ENCODE measurements at regions not wholly inside any gene's neighbourhood (a gene's known extent, or its start where the extent isn't known, plus 50 kb on each side); places are given as distances from the start of the nearest gene placed in this dataset.

DNA sequence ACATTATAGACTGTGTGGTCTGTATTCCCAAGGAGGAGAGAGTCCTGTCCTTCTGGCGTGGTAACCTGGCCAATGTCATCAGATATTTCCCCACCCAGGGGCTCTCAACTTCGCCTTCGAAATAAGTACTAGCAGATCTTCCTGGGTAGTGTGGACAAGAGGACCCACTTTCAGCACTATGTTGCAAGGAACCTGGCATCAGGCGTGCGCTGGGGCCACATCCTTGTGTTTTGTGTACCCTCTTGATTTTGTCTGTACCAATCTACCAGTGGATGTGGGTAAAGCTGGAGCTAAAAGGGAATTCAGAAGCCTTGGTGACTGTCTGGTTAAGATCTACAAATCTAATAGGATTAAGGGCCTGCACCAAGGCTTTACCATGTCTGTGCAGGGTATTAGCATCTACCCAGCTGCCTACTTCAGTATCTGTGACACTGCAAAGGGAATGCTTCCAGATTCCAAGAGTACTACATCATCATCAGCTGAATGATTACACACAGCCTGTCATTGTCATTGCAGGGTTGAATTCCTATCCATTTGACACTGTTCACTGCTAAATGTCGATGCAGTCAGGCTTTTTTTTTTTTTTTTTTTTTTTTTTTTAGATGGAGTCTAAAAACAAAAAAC lies 148.0 kb downstream of the PRR20E start:
- no peak overlapping the region for H3K27ac ChIP-seq (ENCODE audit: low read length in 2 of 2)
- H3K4me3 ChIP-seq (ENCODE audit: control extremely low read depth in 1 of 5, extremely low read depth in 1 of 5, insufficient read depth in 1 of 5, low read depth in 2 of 5, low read length in 4 of 5) = no peak overlapping the region
- no peak for DNase-seq
- TF ChIP-seq, protein P1, sequence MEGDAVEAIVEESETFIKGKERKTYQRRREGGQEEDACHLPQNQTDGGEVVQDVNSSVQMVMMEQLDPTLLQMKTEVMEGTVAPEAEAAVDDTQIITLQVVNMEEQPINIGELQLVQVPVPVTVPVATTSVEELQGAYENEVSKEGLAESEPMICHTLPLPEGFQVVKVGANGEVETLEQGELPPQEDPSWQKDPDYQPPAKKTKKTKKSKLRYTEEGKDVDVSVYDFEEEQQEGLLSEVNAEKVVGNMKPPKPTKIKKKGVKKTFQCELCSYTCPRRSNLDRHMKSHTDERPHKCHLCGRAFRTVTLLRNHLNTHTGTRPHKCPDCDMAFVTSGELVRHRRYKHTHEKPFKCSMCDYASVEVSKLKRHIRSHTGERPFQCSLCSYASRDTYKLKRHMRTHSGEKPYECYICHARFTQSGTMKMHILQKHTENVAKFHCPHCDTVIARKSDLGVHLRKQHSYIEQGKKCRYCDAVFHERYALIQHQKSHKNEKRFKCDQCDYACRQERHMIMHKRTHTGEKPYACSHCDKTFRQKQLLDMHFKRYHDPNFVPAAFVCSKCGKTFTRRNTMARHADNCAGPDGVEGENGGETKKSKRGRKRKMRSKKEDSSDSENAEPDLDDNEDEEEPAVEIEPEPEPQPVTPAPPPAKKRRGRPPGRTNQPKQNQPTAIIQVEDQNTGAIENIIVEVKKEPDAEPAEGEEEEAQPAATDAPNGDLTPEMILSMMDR (IDR thresholded peaks at IDR 0.05) = no peak
- no peak for TF ChIP-seq EZH2 (IDR thresholded peaks at IDR 0.05; ENCODE audit: borderline replicate concordance, insufficient read depth, low read depth, low read length, poor library complexity, severe bottlenecking)
- H2AFZ ChIP-seq (ENCODE audit: insufficient read depth, low read depth, low read length, poor library complexity, severe bottlenecking) = no peak overlapping the region
- no peaks in the 10 kb centered on the region for H3K79me2 ChIP-seq (ENCODE audit: control insufficient read depth, insufficient read depth, low read length)
- no peaks in the 10 kb centered on the region for H3K4me1 ChIP-seq (ENCODE audit: control insufficient read depth in 2 of 2, insufficient read depth in 2 of 2, low read length in 2 of 2)
- intact Hi-C loops (cut with micrococcal nuclease) = no loop called here
- WGBS (ENCODE audit: insufficient coverage) = 98% methylated on average over 4 of the region's 6 CpGs
- H3K4me2 ChIP-seq (replicated peaks; ENCODE audit: low read depth, low read length, poor library complexity, severe bottlenecking) = no peak overlapping the region
- H3K27me3 ChIP-seq (replicated peaks in 1 of 4; ENCODE audit: control extremely low read depth in 1 of 4, control insufficient read depth in 3 of 4, insufficient read depth in 4 of 4, low read length in 3 of 4) = no peaks in the 10 kb centered on the region
- ChIA-PET POLR2A (no interaction called here), CTCF (no interaction called here)
- no peaks in the 10 kb centered on the region for H4K20me1 ChIP-seq (ENCODE audit: control insufficient read depth, insufficient read depth, low read length, poor library complexity, severe bottlenecking)
- no peak for ATAC-seq (ENCODE audit: low read depth)
- no peaks in the 10 kb centered on the region for H3K36me3 ChIP-seq (replicated peaks in 1 of 2; ENCODE audit: control extremely low read depth in 1 of 2, control insufficient read depth in 1 of 2, extremely low read depth in 1 of 2, insufficient read depth in 2 of 2, low read length in 1 of 2)
- no peak overlapping the region for H3K9ac ChIP-seq (ENCODE audit: low read length)
- peaks cover 2% of the 10 kb centered on the region for H3K9me3 Mint-ChIP-seq (ENCODE audit: insufficient read depth)
- no peaks in the 10 kb centered on the region for H3K4me1 Mint-ChIP-seq
- H3K27me3 Mint-ChIP-seq = no peaks in the 10 kb centered on the region
- peaks cover 0 to 5% (median 0%) of the 10 kb centered on the region in 3 donors for H3K9me3 ChIP-seq (ENCODE audit: control extremely low read depth in 1 of 3, control insufficient read depth in 2 of 3, insufficient read depth in 1 of 3, low read length in 2 of 3)
- H3K4me3 Mint-ChIP-seq = no peak overlapping the region
- H3K27ac Mint-ChIP-seq = no peak overlapping the region

DNA sequence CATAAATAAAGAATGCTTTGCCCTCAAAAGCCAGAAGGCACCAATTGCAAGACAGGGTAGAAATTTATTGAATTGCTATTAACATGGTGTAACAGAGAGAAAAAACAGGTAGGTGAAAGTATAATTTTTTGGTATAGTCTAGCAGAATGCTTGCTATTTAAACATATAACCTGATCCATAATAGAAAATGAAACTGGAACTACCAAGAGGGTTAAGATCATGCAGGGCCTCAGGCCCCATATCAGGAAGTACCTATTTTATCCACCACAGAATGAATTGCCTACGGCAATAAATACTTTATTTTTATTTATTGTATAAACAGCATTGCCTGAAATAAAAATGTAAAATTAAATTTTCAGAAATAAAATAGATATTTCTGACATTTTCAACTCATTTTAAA lies 159.5 kb downstream of the PRR20E start:
- WGBS (ENCODE audit: insufficient coverage) = no CpG with 5 or more reads among the region's 1 CpG
- Histone ChIP-seq H3K4me3 (ENCODE audit: control extremely low read depth in 1 of 5, extremely low read depth in 1 of 5, insufficient read depth in 1 of 5, low read depth in 2 of 5, low read length in 4 of 5) (no peak overlapping the region), H3K9me3 (ENCODE audit: control extremely low read depth in 1 of 3, control insufficient read depth in 2 of 3, insufficient read depth in 1 of 3, low read length in 2 of 3) (peaks cover 0 to 1% (median 0%) of the 10 kb centered on the region in 3 donors), H3K9ac (ENCODE audit: low read length) (no peak overlapping the region), H3K27me3 (replicated peaks in 1 of 4; ENCODE audit: control extremely low read depth in 1 of 4, control insufficient read depth in 3 of 4, insufficient read depth in 4 of 4, low read length in 3 of 4) (no peaks in the 10 kb centered on the region), H3K4me2 (replicated peaks; ENCODE audit: low read depth, low read length, poor library complexity, severe bottlenecking) (peak overlapping the region; percentile 2), H3K36me3 (replicated peaks in 1 of 2; ENCODE audit: control extremely low read depth in 1 of 2, control insufficient read depth in 1 of 2, extremely low read depth in 1 of 2, insufficient read depth in 2 of 2, low read length in 1 of 2) (no peaks in the 10 kb centered on the region), H3K4me1 (ENCODE audit: control insufficient read depth in 2 of 2, insufficient read depth in 2 of 2, low read length in 2 of 2) (no peaks in the 10 kb centered on the region), H4K20me1 (ENCODE audit: control insufficient read depth, insufficient read depth, low read length, poor library complexity, severe bottlenecking) (no peaks in the 10 kb centered on the region), H3K27ac (ENCODE audit: low read length in 2 of 2) (no peak overlapping the region), H2AFZ (ENCODE audit: insufficient read depth, low read depth, low read length, poor library complexity, severe bottlenecking) (peak overlapping the region; percentile 13), H3K79me2 (ENCODE audit: control insufficient read depth, insufficient read depth, low read length) (no peaks in the 10 kb centered on the region)
- H3K4me1 Mint-ChIP-seq = no peaks in the 10 kb centered on the region
- no peak overlapping the region for H3K27ac Mint-ChIP-seq
- DNase-seq (no peak), ATAC-seq (ENCODE audit: low read depth) (no peak)
- H3K9me3 Mint-ChIP-seq (ENCODE audit: insufficient read depth) = no peaks in the 10 kb centered on the region
- ChIA-PET CTCF (no interaction called here), POLR2A (no interaction called here)
- TF ChIP-seq, protein P1 (IDR thresholded peaks at IDR 0.05) = no peak
- no peak for TF ChIP-seq EZH2 (IDR thresholded peaks at IDR 0.05; ENCODE audit: borderline replicate concordance, insufficient read depth, low read depth, low read length, poor library complexity, severe bottlenecking)
- no peaks in the 10 kb centered on the region for H3K27me3 Mint-ChIP-seq
- no peak overlapping the region for H3K4me3 Mint-ChIP-seq
- intact Hi-C loops (cut with micrococcal nuclease) = no loop called here

All from B cell (primary cell).